Choroid plexus epithelial cell (primary cell): ENCODE measurements at regions not wholly inside any gene's neighbourhood (a gene's known extent, or its start where the extent isn't known, plus 50 kb on each side); places are given as distances from the start of the nearest gene placed in this dataset.
A peak's percentile ranks its signal among the peaks of the same experiment; 100 is the strongest.

Experiments used
- DNase-seq: peaks from one replicate; pipeline ENCODE4 v3.0.0-alpha.2; 2010; ENCODE audit warnings: low read depth
- H3K4me3 ChIP-seq: 2 replicates; pipeline ENCODE4 v1.5.1; 2011; ENCODE audit warnings: low read depth, mild to moderate bottlenecking, control low read depth, low read length, moderate library complexity
- CTCF ChIP-seq: conservative IDR thresholded peaks from 2 replicates; pipeline ENCODE4 v1.5.1; 2011; ENCODE audit warnings: low read depth, mild to moderate bottlenecking, control low read depth, inconsistent platforms, low read length, moderate library complexity

GRCh38 chr15:29196722-29197121 lies 72.9 kb downstream of the NSMCE3 start:
- H3K4me3 ChIP-seq = no peak overlapping the region
- no peak for DNase-seq
- TF ChIP-seq CTCF = no peak

GRCh38 chr15:29196290-29196689 lies 73.3 kb downstream of the NSMCE3 start:
- no peak overlapping the region for H3K4me3 ChIP-seq
- DNase-seq = peak; percentile 9
- TF ChIP-seq CTCF = no peak

GRCh38 chr15:29194866-29195265 lies 74.8 kb downstream of the NSMCE3 start:
- DNase-seq = no peak
- no peak for TF ChIP-seq CTCF
- no peak overlapping the region for H3K4me3 ChIP-seq

- DNase-seq = no peak
- no peak overlapping the region for H3K4me3 ChIP-seq
- TF ChIP-seq CTCF = no peak
These were observed 86.4 kb downstream of the NSMCE3 start for GRCh38 chr15:29183071-29183831.

- DNase-seq = no peak
- no peak for TF ChIP-seq CTCF
- no peak overlapping the region for H3K4me3 ChIP-seq
These were observed 87.0 kb downstream of the NSMCE3 start for GRCh38 chr15:29182590-29182989.

- H3K4me3 ChIP-seq = no peak overlapping the region
- no peak for TF ChIP-seq CTCF
- no peak for DNase-seq
These were observed 96.6 kb downstream of the NSMCE3 start for GRCh38 chr15:29172742-29173725.
